Neuron (in vitro differentiated cells): ENCODE measurements at regions not wholly inside any gene's neighbourhood (a gene's known extent, or its start where the extent isn't known, plus 50 kb on each side); places are given as distances from the start of the nearest gene placed in this dataset.
"Not testable (repeated sequence)": the region's sequence is repeated elsewhere in the genome, so short reads cannot be mapped to it uniquely, and the experiment has no call there.

Experiments used
- H2AFZ ChIP-seq: one replicate; pipeline ENCODE4 v1.6.1; 2013; ENCODE audit warnings: low read depth, mild to moderate bottlenecking, inconsistent platforms, low read length, moderate library complexity
- H3K27me3 ChIP-seq: one replicate; pipeline ENCODE4 v1.6.1; 2013; ENCODE audit warnings: low read length; ENCODE audit not compliant: insufficient read depth
- H3K36me3 ChIP-seq: one replicate; pipeline ENCODE4 v1.6.1; 2013; ENCODE audit warnings: low read length; ENCODE audit not compliant: insufficient read depth
- H3K4me1 ChIP-seq: one replicate; pipeline ENCODE4 v1.6.1; 2013; ENCODE audit warnings: low read length; ENCODE audit not compliant: insufficient read depth
- H3K4me3 ChIP-seq: 2 replicates; pipeline ENCODE4 v1.5.1; 2013; ENCODE audit warnings: mild to moderate bottlenecking, low read length, moderate library complexity
- H3K9me3 ChIP-seq: one replicate; pipeline ENCODE4 v1.6.1; 2013; ENCODE audit warnings: low read length

DNA sequence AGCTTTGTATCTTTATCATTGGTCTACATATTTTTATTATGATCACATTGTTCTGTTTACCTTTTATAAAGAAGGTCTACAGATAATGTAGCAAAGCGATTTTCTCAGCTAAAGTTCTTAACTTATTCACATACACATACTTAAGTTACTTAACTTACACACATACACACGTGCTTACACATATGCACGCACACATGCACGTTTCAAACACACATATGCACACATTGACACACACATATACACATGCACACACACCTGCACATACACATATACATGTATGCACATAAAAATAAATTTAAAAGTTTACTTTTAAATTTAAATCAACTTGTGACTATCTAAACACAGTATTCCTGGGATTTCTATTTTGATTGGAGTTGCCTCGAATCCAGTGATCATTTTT is 1204.5 kb upstream of the SLC39A10 start:
- Histone ChIP-seq H2AFZ (no peak overlapping the region), H3K27me3 (no peaks in the 10 kb centered on the region), H3K4me3 (no peak overlapping the region), H3K9me3 (no peaks in the 10 kb centered on the region), H3K4me1 (no peaks in the 10 kb centered on the region), H3K36me3 (no peaks in the 10 kb centered on the region)

DNA sequence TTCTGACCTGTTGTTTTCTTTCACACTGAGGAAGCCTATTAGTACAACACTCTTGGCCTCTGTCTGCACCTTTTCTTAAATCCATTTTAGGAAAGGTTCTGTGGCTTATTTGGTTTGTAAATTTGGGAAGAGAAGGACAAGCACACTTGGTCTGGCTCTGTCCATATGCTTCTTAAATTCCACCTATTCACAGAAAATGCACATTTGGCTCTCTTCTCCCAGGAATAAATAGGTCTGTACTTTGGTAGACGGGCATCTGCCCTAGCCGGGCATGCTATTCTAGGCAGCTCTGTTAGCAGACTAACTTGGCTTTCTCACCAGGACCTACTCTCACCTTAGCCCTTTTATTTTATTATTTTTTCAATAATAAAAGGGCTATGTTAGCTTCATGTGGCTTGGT is 1211.8 kb upstream of the SLC39A10 start:
- Histone ChIP-seq H3K36me3 (no peaks in the 10 kb centered on the region), H3K27me3 (no peaks in the 10 kb centered on the region), H3K4me3 (no peak overlapping the region), H3K9me3 (no peaks in the 10 kb centered on the region), H3K4me1 (no peaks in the 10 kb centered on the region), H2AFZ (no peak overlapping the region)

DNA sequence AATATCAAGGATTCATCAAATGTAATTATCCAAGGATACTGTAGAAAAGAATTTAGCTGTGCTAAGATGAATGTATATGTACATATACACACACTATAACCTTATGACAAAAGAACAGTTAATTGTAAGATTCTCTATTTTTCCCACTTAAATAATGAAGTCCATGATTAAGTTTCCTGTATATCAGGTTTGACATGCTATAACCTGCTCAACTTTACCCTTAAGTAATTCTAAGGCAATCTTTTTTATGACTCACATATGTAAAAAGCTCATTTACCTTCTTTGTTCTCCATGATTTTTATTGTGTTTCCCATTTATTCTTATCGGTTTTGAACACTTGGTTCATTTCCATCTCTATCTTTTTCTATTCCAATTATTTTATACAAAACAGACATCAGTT is 1213.1 kb upstream of the SLC39A10 start:
- no peaks in the 10 kb centered on the region for H3K27me3 ChIP-seq
- no peak overlapping the region for H3K4me3 ChIP-seq
- H3K9me3 ChIP-seq, result no peaks in the 10 kb centered on the region
- H3K4me1 ChIP-seq, result no peaks in the 10 kb centered on the region
- H2AFZ ChIP-seq, result no peak overlapping the region
- H3K36me3 ChIP-seq, result no peaks in the 10 kb centered on the region

DNA sequence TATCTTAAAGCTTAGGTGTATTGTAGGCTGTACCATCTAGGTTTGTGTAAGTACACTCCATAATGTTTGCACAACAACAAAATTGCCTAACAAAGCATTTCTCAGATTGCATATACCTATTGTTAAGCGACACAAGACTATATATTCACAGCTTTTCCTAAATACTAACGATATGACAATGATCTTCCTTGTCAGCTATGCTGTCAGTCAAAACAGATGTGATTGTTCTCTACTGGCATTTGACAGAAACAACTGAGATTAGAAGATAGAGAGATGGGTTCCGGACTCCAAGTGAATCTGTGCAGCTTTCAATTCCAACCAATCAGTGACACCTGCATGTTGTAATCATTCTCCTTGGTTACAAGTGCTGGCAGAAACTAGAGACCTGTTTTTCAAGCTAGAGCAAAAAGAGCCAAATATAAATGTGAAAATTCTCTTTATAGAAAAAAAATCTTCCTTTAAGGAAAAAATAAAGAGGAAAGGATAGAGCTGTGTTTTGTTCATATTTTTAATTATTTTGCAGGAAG is 1232.3 kb upstream of the SLC39A10 start:
- Histone ChIP-seq H3K27me3 (no peaks in the 10 kb centered on the region), H3K4me1 (no peaks in the 10 kb centered on the region), H3K9me3 (no peaks in the 10 kb centered on the region), H3K4me3 (no peak overlapping the region), H2AFZ (no peak overlapping the region), H3K36me3 (no peaks in the 10 kb centered on the region)

DNA sequence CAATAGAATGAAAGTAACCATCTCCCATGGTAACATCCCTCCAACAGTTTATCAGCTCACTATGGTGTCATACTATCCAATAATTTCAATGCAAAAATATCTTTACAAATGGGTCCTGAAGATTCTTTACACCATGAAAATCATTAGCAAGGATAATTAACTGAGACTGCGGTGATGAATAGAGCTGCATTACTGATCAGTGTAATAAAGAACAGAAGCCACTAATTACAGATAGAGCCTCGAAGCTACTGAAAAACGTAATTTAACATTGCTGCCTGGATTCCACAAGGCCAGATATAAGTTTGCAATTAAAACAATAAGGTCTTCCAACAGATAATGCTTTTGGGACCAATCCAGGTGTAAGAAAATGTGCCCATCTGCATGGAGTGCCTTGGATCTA is 1245.8 kb upstream of the SLC39A10 start:
- peaks cover 3% of the 10 kb centered on the region for H3K4me1 ChIP-seq
- H2AFZ ChIP-seq, result no peak overlapping the region
- H3K9me3 ChIP-seq, result no peaks in the 10 kb centered on the region
- no peaks in the 10 kb centered on the region for H3K36me3 ChIP-seq
- no peaks in the 10 kb centered on the region for H3K27me3 ChIP-seq
- H3K4me3 ChIP-seq, result no peak overlapping the region

DNA sequence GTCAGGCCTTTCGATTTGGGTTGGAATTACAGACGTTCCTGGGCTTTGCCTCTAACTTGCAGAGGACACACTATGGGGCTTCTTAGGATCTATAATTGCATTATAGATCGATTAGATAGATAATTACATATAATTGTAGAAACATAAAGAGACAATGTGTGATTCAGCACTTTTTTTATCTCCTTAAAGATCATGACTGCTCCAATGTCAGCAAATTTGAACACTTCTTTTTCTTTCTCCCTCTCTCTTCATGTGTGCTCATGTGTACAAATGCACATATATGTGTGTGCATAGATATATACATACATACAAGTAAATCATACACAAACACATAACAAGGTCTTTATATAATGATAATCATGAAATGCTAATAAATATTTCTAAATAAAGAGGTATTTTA is 1261.2 kb upstream of the SLC39A10 start:
- H3K36me3 ChIP-seq, result no peaks in the 10 kb centered on the region
- H3K9me3 ChIP-seq, result no peaks in the 10 kb centered on the region
- H3K4me3 ChIP-seq, result no peak overlapping the region
- H2AFZ ChIP-seq, result no peak overlapping the region
- no peaks in the 10 kb centered on the region for H3K4me1 ChIP-seq
- no peaks in the 10 kb centered on the region for H3K27me3 ChIP-seq

DNA sequence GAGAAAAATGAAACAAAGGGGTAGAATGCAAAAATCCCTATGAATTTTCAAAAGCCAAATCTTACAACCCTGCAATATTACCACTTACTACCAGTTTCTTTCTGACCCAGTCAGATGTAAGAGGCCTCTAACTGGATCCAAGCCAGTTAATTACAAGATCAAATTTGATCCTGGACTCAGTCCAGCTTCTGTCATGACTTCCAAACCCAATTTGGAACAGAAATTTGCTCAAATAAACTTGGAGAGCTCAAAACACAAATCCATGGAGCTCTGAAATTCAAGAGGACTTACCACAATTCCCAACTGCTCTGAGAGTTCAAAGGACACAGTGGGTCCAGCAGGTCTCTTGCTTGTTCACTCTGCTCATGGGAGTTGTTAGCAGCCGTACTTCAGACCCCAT is 1271.7 kb upstream of the SLC39A10 start:
- Histone ChIP-seq H2AFZ (no peak overlapping the region), H3K9me3 (no peaks in the 10 kb centered on the region), H3K27me3 (no peaks in the 10 kb centered on the region), H3K36me3 (no peaks in the 10 kb centered on the region), H3K4me3 (no peak overlapping the region), H3K4me1 (no peaks in the 10 kb centered on the region)

DNA sequence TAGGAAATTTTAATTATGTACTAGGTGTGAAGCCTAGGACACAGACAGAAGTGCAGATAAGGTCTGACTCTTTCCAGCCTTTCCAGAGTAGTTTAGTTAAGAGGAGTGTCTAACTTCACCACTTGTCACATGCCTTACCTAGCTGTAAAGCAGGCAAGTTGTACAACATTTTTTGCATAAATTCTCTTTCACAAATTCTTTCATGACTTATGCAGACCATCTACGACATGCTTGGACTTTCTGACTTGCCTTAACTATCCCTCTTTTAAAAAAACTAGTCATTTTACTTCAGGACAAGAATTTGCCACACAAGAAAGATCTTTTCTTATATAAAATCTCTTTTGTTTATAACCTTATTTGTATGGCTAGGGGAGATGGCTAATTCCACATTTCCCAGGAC is 1273.6 kb upstream of the SLC39A10 start:
- Histone ChIP-seq H3K27me3 (no peaks in the 10 kb centered on the region), H3K36me3 (no peaks in the 10 kb centered on the region), H3K4me3 (no peak overlapping the region), H3K9me3 (no peaks in the 10 kb centered on the region), H3K4me1 (no peaks in the 10 kb centered on the region), H2AFZ (no peak overlapping the region)

DNA sequence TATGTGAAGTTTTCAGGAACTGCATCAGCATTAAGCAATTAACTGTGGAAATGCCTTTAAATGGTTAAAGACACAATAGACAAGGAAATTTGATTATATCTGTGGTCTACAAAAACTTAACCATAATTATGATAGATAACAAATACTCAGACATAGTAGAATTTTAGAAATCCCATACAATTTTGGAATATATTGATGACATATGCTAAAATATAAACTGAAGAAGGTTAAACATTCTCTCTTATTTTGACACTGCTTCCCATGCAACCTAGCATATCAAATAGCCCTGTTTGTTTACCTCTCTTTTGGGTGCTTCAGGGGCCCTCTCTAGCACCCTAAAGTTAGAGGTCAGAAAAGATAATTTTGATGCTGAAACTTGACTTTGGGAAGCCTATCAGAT is 1274.8 kb upstream of the SLC39A10 start:
- H2AFZ ChIP-seq, result no peak overlapping the region
- H3K4me1 ChIP-seq, result no peaks in the 10 kb centered on the region
- H3K4me3 ChIP-seq, result no peak overlapping the region
- H3K36me3 ChIP-seq, result no peaks in the 10 kb centered on the region
- no peaks in the 10 kb centered on the region for H3K9me3 ChIP-seq
- H3K27me3 ChIP-seq, result no peaks in the 10 kb centered on the region

DNA sequence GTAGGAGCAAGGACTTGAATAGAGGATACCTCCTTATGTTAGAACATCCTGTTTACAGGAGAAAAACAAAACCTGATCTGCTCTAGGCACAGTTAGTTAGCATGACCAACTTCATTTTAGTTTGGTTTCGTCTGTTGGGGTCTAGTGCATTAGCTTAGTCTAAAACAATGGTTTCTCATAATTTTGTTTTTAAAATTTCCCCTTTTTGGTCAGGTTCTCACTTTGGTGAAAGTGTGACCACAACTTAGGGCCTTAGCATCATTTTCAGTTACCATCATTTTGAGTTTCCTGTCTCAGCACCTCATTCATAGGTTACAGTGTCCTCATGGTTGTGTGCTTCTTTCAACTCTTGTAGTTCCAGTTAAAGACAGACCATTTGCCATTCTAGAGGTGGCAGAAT is 1277.0 kb upstream of the SLC39A10 start:
- no peak overlapping the region for H2AFZ ChIP-seq
- no peaks in the 10 kb centered on the region for H3K9me3 ChIP-seq
- H3K36me3 ChIP-seq, result no peaks in the 10 kb centered on the region
- H3K4me3 ChIP-seq, result no peak overlapping the region
- no peaks in the 10 kb centered on the region for H3K4me1 ChIP-seq
- no peaks in the 10 kb centered on the region for H3K27me3 ChIP-seq

DNA sequence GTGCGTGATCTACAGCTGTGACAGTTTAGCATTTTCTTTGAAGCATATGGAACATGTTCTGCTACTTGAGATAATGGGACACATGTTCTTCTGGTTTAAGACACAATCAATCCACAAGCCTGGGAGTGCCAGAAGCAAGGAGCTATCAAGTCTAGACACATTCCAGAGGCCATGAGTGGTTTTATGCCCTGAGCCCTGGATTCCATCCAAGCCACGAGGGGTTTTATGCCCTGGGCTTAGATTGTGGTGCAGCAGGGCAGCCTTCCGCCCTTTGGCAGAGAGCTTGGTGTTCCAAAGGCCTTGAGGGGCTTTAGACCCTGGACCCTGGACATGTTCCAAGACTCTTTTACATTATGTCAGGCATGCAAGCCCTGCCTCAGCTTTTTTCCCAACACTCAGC is 1289.6 kb upstream of the SLC39A10 start:
- H3K36me3 ChIP-seq, H3K4me3 ChIP-seq, H3K4me1 ChIP-seq, H3K27me3 ChIP-seq, H2AFZ ChIP-seq, H3K9me3 ChIP-seq: not testable (repeated sequence)

DNA sequence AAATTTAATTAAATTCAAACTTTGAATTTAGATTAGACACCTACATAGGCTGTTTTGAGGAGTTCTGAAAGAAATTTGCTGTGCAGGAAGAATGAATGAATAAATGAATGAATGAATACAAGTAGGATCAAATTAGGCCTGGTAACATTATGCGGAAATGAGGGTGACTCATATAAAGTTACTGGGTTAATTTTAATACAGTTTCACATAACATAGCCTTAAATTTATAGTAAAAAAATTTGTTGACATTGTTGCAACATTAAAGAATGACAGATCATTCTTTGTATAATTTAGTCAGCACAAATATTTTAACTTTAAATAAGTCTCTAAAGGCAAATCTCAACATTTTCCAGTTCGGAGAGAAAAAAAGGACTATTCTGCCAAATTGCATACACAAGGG is 1293.1 kb upstream of the SLC39A10 start:
- no peak overlapping the region for H3K4me3 ChIP-seq
- no peaks in the 10 kb centered on the region for H3K27me3 ChIP-seq
- no peaks in the 10 kb centered on the region for H3K4me1 ChIP-seq
- H3K36me3 ChIP-seq, result no peaks in the 10 kb centered on the region
- H2AFZ ChIP-seq, result no peak overlapping the region
- no peaks in the 10 kb centered on the region for H3K9me3 ChIP-seq

DNA sequence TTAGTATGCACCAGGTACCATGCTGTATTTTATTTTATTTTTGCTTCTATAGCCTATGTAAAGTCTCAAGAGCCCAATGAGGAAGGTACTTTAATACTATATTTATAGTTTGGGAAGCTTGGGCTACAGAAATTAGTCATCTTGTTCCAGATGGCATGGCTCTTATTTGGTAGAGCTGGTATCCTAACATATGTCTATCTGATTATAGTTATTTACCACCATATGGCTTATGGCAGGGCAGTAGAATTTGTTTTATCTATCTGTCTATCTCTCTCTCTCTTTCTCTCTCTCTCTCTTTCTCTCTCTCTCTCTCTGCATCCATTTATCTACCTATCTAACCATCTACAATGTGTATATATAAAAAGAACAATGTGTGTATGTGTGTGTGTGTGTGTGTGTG is 1293.7 kb upstream of the SLC39A10 start:
- Histone ChIP-seq H3K4me3 (no peak overlapping the region), H3K27me3 (no peaks in the 10 kb centered on the region), H2AFZ (no peak overlapping the region), H3K9me3 (no peaks in the 10 kb centered on the region), H3K4me1 (no peaks in the 10 kb centered on the region), H3K36me3 (no peaks in the 10 kb centered on the region)

DNA sequence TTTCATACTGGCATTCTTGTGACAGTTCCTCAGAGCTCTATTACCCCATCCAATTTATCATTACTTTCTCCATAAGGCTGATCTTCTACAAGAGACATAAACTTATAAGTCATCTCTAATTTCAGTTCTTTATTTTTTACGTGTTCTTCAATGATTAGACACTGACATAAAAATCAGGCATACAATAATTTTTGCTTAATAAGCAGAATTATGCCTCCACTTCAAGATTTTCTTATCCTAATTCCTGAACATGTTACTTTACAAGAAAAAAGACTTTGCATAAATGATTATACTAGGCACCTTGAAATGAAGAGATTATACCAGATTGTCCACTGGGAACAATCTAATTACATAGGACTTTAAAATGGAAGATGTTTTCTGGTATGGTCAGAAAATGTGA is 1304.5 kb upstream of the SLC39A10 start:
- H3K4me1 ChIP-seq, result no peaks in the 10 kb centered on the region
- H3K27me3 ChIP-seq, result no peaks in the 10 kb centered on the region
- H2AFZ ChIP-seq, result no peak overlapping the region
- no peaks in the 10 kb centered on the region for H3K9me3 ChIP-seq
- H3K4me3 ChIP-seq, result no peak overlapping the region
- no peaks in the 10 kb centered on the region for H3K36me3 ChIP-seq
